HCT116 (cell line): ENCODE measurements at regions not wholly inside any gene's neighbourhood (a gene's known extent, or its start where the extent isn't known, plus 50 kb on each side); places are given as distances from the start of the nearest gene placed in this dataset.

Experiments used
- ATAC-seq: fragments of 200-7000 bp; cut with Tn5 transposase; 2 replicates; pipeline ENCODE4 v1.9.1; 2020; ENCODE audit warnings: mild to moderate bottlenecking, moderate library complexity
- BruUV-seq: library from RNA; stranded (reverse); fragments of 400-500 nt; replicated peaks from 2 replicates; lab custom pipeline; 2021; lab: Mats Ljungman, UMichigan
- CTCF ChIA-PET: fragments of 300-600 bp; sonication (Branson Sonifier 250); formaldehyde crosslinking; loops from one replicate; lab custom pipeline; 2021; ENCODE audit warnings: antibody characterized with exemption; lab: Charles Lee
- POLR2A ChIA-PET: fragments of 300-600, 350-600 bp; sonication (Branson Sonifier 250); formaldehyde crosslinking; loops from one replicate; lab custom pipeline; 2021; ENCODE audit warnings: antibody characterized with exemption; lab: Charles Lee
- RAD21 ChIA-PET, 2 experiments: fragments of 300-600 bp; sonication (Branson Sonifier 250); formaldehyde crosslinking; loops; one replicate each; lab custom pipeline; 2023; ENCODE audit warnings: low total read pairs in 2 of 2; ENCODE audit not compliant: uncharacterized antibody in 2 of 2, unreplicated experiment in 2 of 2, low non-redundant PET in 1 of 2; lab: Charles Lee
- DNase-seq: peaks from one replicate; pipeline ENCODE4 v3.0.0-alpha.2; 2010; ENCODE audit warnings: low read depth, low spot score
- H2AFZ ChIP-seq: fragments of 200-600 bp; shearing (Covaris generic), sonication (generic); 2 replicates; pipeline ENCODE4 v1.6.1; 2017; ENCODE audit warnings: low read depth, mixed run types, mixed read lengths, antibody characterized with exemption, low read length; ENCODE audit not compliant: poor library complexity, severe bottlenecking
- H3K27ac ChIP-seq: 2 replicates; pipeline ENCODE4 v1.5.1; 2012; ENCODE audit warnings: low read depth, low read length
- H3K27me3 ChIP-seq: fragments of 200-600 bp; sonication (generic); 2 replicates; pipeline ENCODE4 v1.6.1; 2016; ENCODE audit warnings: mixed run types, low read length, mixed read lengths; ENCODE audit not compliant: insufficient read depth
- H3K36me3 ChIP-seq, 2 experiments: fragments of 200-500 bp in 1 of 2; fragments of 200-600 bp in 1 of 2; sonication (Bioruptor generic) in 1 of 2; sonication (generic) in 1 of 2; 2 replicates each; pipeline versions ENCODE4 v1.5.1 to v1.6.1; 2014 to 2016; ENCODE audit warnings: low read length in 2 of 2, inconsistent platforms in 1 of 2, mixed read lengths in 1 of 2, mixed run types in 1 of 2; ENCODE audit not compliant: insufficient read depth in 2 of 2, control insufficient read depth in 1 of 2
- H3K4me1 ChIP-seq, 2 experiments: fragments of 200-600 bp in 1 of 2; sonication (generic) in 1 of 2; 2 replicates each; pipeline versions ENCODE4 v1.5.1 to v1.6.1; 2012 to 2017; ENCODE audit warnings: low read length in 2 of 2, inconsistent platforms in 1 of 2, mild to moderate bottlenecking in 1 of 2, mixed read lengths in 1 of 2, mixed run types in 1 of 2, moderate library complexity in 1 of 2; ENCODE audit not compliant: insufficient read depth in 2 of 2, control insufficient read depth in 1 of 2
- H3K4me2 ChIP-seq: fragments of 200-600 bp; sonication (generic); 2 replicates; pipeline ENCODE4 v1.6.1; 2017; ENCODE audit warnings: mixed run types, low read length, mixed read lengths
- H3K4me3 ChIP-seq, 2 experiments: fragments of 200-600 bp in 1 of 2; sonication (generic) in 1 of 2; replicated peaks in 1 of 2; 2 replicates each; pipeline ENCODE4 v1.5.1; 2011 to 2016; ENCODE audit warnings: low read length in 2 of 2, control low read depth in 1 of 2, low read depth in 1 of 2, mild to moderate bottlenecking in 1 of 2, mixed read lengths in 1 of 2, mixed run types in 1 of 2
- H3K79me2 ChIP-seq: fragments of 200-600 bp; sonication (generic); 2 replicates; pipeline ENCODE4 v1.6.1; 2017; ENCODE audit warnings: mild to moderate bottlenecking, mixed run types, low read length, moderate library complexity, mixed read lengths; ENCODE audit not compliant: insufficient read depth
- H3K9ac ChIP-seq: fragments of 200-600 bp; sonication (generic); 2 replicates; pipeline ENCODE4 v1.6.1; 2016; ENCODE audit warnings: low read length, mixed read lengths
- H3K9me2 ChIP-seq: fragments of 200-600 bp; sonication (generic), shearing (Covaris generic); 2 replicates; pipeline ENCODE4 v1.6.1; 2017; ENCODE audit warnings: mixed run types, mild to moderate bottlenecking, moderate library complexity; ENCODE audit not compliant: insufficient read depth
- H3K9me3 ChIP-seq, 2 experiments: fragments of 200-500 bp in 1 of 2; fragments of 200-600 bp in 1 of 2; sonication (Bioruptor generic) in 1 of 2; sonication (generic) in 1 of 2; 2 replicates each; pipeline ENCODE4 v1.6.1; 2014 to 2017; ENCODE audit warnings: low read length in 2 of 2, mixed read lengths in 2 of 2, inconsistent platforms in 1 of 2, low read depth in 1 of 2, mild to moderate bottlenecking in 1 of 2, mixed run types in 1 of 2, moderate library complexity in 1 of 2; ENCODE audit not compliant: control insufficient read depth in 1 of 2, insufficient read depth in 1 of 2
- H4K20me1 ChIP-seq: fragments of 200-600 bp; sonication (generic), shearing (Covaris generic); 2 replicates; pipeline ENCODE4 v1.6.1; 2017; ENCODE audit warnings: mixed run types, mild to moderate bottlenecking, moderate library complexity; ENCODE audit not compliant: insufficient read depth
- CEBPB ChIP-seq: IDR thresholded peaks from 2 replicates; pipeline ENCODE4 v1.6.1; 2012; ENCODE audit warnings: low read depth
- ELF1 ChIP-seq: IDR thresholded peaks from 2 replicates; pipeline ENCODE4 v1.6.1; 2012; ENCODE audit warnings: low read depth, borderline replicate concordance
- EZH2 ChIP-seq: fragments of 200-600 bp; sonication (generic); IDR thresholded peaks from 2 replicates; pipeline ENCODE4 v1.6.1; 2017; ENCODE audit warnings: antibody characterized with exemption, mixed run types
- FOSL1 ChIP-seq: IDR thresholded peaks from 2 replicates; pipeline ENCODE4 v1.6.1; 2012; ENCODE audit warnings: low read depth
- POLR2A ChIP-seq: IDR thresholded peaks from 2 replicates; pipeline ENCODE4 v1.7.0; 2011; ENCODE audit warnings: borderline replicate concordance; ENCODE audit not compliant: insufficient read depth, insufficient read length; ENCODE audit errors: extremely low read depth
- RAD21 ChIP-seq: IDR thresholded peaks from 2 replicates; pipeline ENCODE4 v1.6.1; 2012; ENCODE audit warnings: low read depth, mild to moderate bottlenecking
- SIN3A ChIP-seq: IDR thresholded peaks from 2 replicates; pipeline ENCODE4 v1.6.1; 2012; ENCODE audit warnings: low read depth
- ZNF274 ChIP-seq: fragments of 200-500 bp; sonication (Bioruptor generic); IDR thresholded peaks from 2 replicates; pipeline ENCODE4 v1.6.1; 2014; ENCODE audit warnings: mild to moderate bottlenecking, low read depth, low read length, inconsistent platforms
- intact Hi-C: fragments of 100-400 bp; cut with micrococcal nuclease; formaldehyde crosslinking; loops from 2 replicates; pipeline ENCODE4 v1.10.0; 2022
- TF ChIP-seq, protein P1 (sequence below): IDR thresholded peaks from 2 replicates; pipeline ENCODE4 v1.6.1; 2012

DNA sequence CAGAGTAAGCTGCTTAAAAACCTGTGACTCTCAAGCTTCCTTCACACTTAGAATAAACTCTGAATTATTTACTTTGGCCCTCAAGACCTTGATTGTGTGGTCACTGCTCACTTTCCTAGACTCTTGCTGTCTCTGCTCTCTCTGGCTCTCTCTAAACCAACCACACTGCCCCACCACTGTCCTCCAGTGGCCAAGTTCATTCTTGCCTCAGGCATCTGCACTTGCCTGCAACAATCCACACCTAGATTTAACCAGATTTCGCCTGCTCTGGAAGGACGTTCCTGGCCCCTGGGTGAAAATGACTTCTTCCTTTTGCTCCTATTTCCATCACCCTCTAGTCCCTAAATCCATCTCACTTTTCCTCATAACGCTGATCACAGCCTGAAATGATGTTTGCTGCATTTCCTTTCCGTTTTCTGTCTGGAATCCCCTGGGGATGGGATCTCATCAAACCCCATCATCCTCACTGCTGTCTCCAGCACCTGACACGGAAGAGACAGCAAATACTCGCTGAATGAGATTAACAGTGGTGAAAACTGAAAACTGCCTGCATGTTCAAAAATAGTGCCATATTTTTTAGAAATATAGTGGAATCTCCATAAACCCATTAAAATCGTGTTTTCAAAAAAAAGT lies 232.6 kb downstream of the UQCRFS1 start (continued):
- TF ChIP-seq ELF1 (no peak), RAD21 (no peak), CEBPB (no peak), POLR2A (no peak), FOSL1 (no peak)

DNA sequence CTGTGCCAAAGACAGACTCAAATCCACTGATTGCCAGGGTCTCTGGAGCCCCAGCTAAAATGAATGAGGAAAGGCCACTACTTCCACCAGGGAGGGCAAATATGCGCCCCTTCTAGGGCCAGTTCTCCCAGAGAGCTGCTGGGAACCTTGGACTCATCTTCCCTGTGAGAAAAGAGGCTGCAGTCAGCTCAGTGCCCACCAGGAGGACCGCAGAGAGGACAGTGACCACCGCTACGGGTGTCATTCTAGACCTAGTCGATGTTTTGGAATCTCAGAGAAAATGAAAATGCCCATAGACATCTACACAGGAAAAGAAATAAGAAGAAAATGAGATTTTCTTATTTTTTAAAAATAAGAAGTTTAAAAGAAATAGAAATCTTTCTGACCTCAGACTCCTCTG lies 235.1 kb downstream of the UQCRFS1 start:
- no peaks in the 10 kb centered on the region for H3K79me2 ChIP-seq
- ATAC-seq (no peak), DNase-seq (no peak)
- no peaks in the 10 kb centered on the region for H3K36me3 ChIP-seq
- intact Hi-C loops = no loop called here
- no peaks in the 10 kb centered on the region for H3K27me3 ChIP-seq
- BruUV-seq = no TSS peak
- H3K27ac ChIP-seq = no peak overlapping the region
- no peaks in the 10 kb centered on the region for H3K9me2 ChIP-seq
- no peak for TF ChIP-seq EZH2
- TF ChIP-seq, protein P1, sequence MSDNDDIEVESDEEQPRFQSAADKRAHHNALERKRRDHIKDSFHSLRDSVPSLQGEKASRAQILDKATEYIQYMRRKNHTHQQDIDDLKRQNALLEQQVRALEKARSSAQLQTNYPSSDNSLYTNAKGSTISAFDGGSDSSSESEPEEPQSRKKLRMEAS = no peak
- ChIA-PET RAD21 (no interaction called here), POLR2A (no interaction called here), CTCF (no interaction called here)
- no peak overlapping the region for H3K9ac ChIP-seq
- peaks cover 8 to 9% of the 10 kb centered on the region in 2 experiments; a peak in 2 of 4 replicates for H3K9me3 ChIP-seq
- H2AFZ ChIP-seq = no peak overlapping the region
- no peaks in the 10 kb centered on the region for H4K20me1 ChIP-seq
- H3K4me3 ChIP-seq = no peak overlapping the region
- H3K4me2 ChIP-seq = no peak overlapping the region
- H3K4me1 ChIP-seq = no peaks in the 10 kb centered on the region

DNA sequence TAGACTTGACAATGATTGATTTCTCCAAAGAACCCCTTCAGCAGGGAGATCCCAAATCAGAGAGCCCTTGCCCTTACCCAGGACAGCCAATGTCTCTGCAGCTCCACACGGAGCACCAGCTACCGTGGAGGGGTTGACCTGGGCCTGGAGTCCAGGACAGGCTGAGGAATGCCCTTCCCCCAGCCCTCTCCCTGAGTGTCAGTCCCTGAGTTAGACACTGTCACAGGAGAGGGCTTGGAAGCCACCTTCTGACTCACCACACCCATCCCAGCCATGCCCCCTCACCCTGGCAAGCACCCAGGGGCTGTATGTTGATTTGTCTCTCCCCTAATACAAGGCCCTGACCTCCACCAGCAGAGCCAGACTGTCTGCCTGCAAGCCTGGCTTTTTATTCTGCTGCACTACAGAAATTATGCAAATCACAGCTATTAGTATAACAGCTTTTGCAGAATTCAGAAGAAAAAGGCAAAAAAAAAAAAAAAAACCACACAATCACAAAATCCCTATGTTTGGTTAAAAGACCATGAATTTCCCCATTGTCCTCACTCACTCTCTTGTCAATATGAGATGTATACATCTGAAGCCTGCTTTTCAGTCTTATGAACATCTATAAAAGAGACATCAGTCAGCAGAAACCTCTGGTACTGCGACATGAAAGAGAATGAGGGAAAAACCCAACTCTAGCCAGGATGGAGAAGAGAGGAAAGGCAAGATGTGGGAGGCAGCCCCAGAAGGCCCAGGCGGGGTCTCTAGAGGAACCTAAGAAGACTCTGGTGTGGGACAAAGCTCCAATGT lies 240.7 kb downstream of the UQCRFS1 start:
- Histone ChIP-seq H3K36me3 (no peaks in the 10 kb centered on the region), H3K27me3 (no peaks in the 10 kb centered on the region), H2AFZ (no peak overlapping the region), H3K4me3 (no peak overlapping the region), H4K20me1 (no peaks in the 10 kb centered on the region), H3K4me2 (no peak overlapping the region), H3K9me2 (no peaks in the 10 kb centered on the region), H3K4me1 (no peaks in the 10 kb centered on the region), H3K79me2 (no peaks in the 10 kb centered on the region), H3K9me3 (peaks cover 8 to 9% of the 10 kb centered on the region in 2 experiments; a peak in 2 of 4 replicates), H3K27ac (no peak overlapping the region), H3K9ac (no peak overlapping the region)
- intact Hi-C loops = no loop called here
- TF ChIP-seq SIN3A (no peak), ELF1 (no peak), ZNF274 (no peak)
- DNase-seq = no peak
- no peak for ATAC-seq
- ChIA-PET POLR2A (no interaction called here), CTCF (no interaction called here), RAD21 (no interaction called here)
- no TSS peak for BruUV-seq
